C4-2B (cell line): ENCODE measurements at regions not wholly inside any gene's neighbourhood (a gene's known extent, or its start where the extent isn't known, plus 50 kb on each side); places are given as distances from the start of the nearest gene placed in this dataset.

Experiments
- CTCF ChIP-seq: fragments of 450-650 bp; conservative IDR thresholded peaks from 2 replicates; pipeline ENCODE4 v1.5.1; 2017; ENCODE audit warnings: mild to moderate bottlenecking
- ZFX ChIP-seq: fragments of 450-650 bp; IDR thresholded peaks from 2 replicates; pipeline ENCODE4 v1.6.1; 2017

- TF ChIP-seq CTCF (no peak), ZFX (no peak)
These were observed 89.7 kb upstream of the PCSK1 start for GRCh38 chr5:96522635-96523355.
